ENCODE measurements at regions not wholly inside any gene's neighbourhood (a gene's known extent, or its start where the extent isn't known, plus 50 kb on each side); places are given as distances from the start of the nearest gene placed in this dataset.

DNA sequence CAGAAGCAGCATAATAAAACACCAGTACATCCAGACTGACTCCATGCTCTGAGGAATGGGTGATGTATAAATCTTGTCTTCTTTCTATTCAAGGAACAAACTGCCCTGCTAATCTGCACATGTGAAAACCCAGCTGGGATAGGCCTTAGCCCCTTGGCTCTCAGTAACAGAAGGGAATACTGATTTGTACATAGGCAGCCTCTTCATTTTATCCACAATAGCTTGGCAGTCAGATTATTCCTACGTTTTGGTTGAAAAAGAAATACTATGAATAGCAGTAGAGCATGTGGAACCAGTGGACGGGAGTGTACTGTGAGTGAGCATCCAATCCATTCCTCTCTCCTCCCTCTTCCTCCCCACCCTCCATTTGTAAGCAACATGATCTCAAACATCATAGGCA lies 113.5 kb upstream of the ARHGAP5 start:
- Histone ChIP-seq H2BK120ac (ENCODE audit: low read depth, low read length) (no peak overlapping the region), H4K5ac (ENCODE audit: low read depth, low read length) (no peak overlapping the region), H4K8ac (ENCODE audit: low read depth in 2 of 2, low read length in 2 of 2) (no peak overlapping the region), H3K23ac (ENCODE audit: low read depth, low read length) (no peak overlapping the region), H3K9me3 (ENCODE audit: control insufficient read depth, insufficient read depth, low read length) (no peaks in the 10 kb centered on the region), H2BK5ac (ENCODE audit: low read depth, low read length, poor library complexity, severe bottlenecking) (no peak overlapping the region), H2AK9ac (replicated peaks; ENCODE audit: low read depth, low read length, poor library complexity) (no peak overlapping the region), H3K4me3 (ENCODE audit: insufficient read depth, low read depth, low read length) (no peak overlapping the region), H2AFZ (replicated peaks; ENCODE audit: low read length, poor library complexity) (no peak overlapping the region), H2BK15ac (ENCODE audit: low read depth, low read length) (no peak overlapping the region), H3K4me1 (ENCODE audit: control insufficient read depth, insufficient read depth, low read length) (peaks cover 11% of the 10 kb centered on the region), H2AK5ac (ENCODE audit: low read depth, low read length) (peak overlapping the region; percentile 15; the same call in 1 of the 2 replicates), H3K18ac (ENCODE audit: low read depth, low read length) (no peak overlapping the region), H3K36me3 (ENCODE audit: control insufficient read depth, insufficient read depth, low read length) (no peaks in the 10 kb centered on the region), H3K14ac (replicated peaks; ENCODE audit: low read depth, low read length) (no peak overlapping the region), H4K91ac (ENCODE audit: insufficient read depth, low read depth, low read length) (no peak overlapping the region), H3K79me1 (ENCODE audit: low read depth in 1 of 2, low read length in 2 of 2) (no peaks in the 10 kb centered on the region), H2BK20ac (ENCODE audit: low read depth, low read length) (no peak overlapping the region), H3K27me3 (ENCODE audit: control insufficient read depth, insufficient read depth, low read length) (no peaks in the 10 kb centered on the region), H3K9me1 (ENCODE audit: insufficient read depth, low read length) (peaks cover 4% of the 10 kb centered on the region), H3K56ac (ENCODE audit: extremely low read depth, insufficient read depth, low read length) (no peak overlapping the region), H3K9ac (ENCODE audit: low read depth, low read length) (no peak overlapping the region), H3K4me2 (ENCODE audit: low read depth, low read length) (no peak overlapping the region), H3K4ac (ENCODE audit: low read depth, low read length) (no peak overlapping the region), H4K20me1 (ENCODE audit: insufficient read depth, low read length) (no peaks in the 10 kb centered on the region), H3K27ac (ENCODE audit: insufficient read depth, low read length) (no peak overlapping the region)
- in situ Hi-C loops (cut with MboI; ENCODE audit: low sequenced_read_pairs) (no loop called here), dilution Hi-C loops (cut with HindIII; ENCODE audit: low sequenced_read_pairs, unreplicated experiment) (no loop called here), intact Hi-C loops (cut with micrococcal nuclease) (no loop called here)
- no peak for ATAC-seq (ENCODE audit: low read depth)
- WGBS, 2 experiments (ENCODE audit: extremely low coverage in 2 of 2, insufficient read length in 1 of 2): no CpG with 5 or more reads among the region's 2 CpGs
- ChIA-PET POLR2A (ENCODE audit: unreplicated experiment) (no interaction called here), CTCF (no interaction called here)
- no peak for TF ChIP-seq NFE2L2 (IDR thresholded peaks at IDR 0.05; ENCODE audit: low read depth, low read length)
- TF ChIP-seq RAD21 (IDR thresholded peaks at IDR 0.05; ENCODE audit: low read length): no peak
- no peak for TF ChIP-seq FOS (IDR thresholded peaks at IDR 0.05; ENCODE audit: low read depth, low read length)
- TF ChIP-seq MAZ (IDR thresholded peaks at IDR 0.05; ENCODE audit: borderline replicate concordance, low read depth, low read length): no peak
- TF ChIP-seq RFX5 (IDR thresholded peaks at IDR 0.05; ENCODE audit: low read depth, low read length): no peak
- TF ChIP-seq, protein P1, sequence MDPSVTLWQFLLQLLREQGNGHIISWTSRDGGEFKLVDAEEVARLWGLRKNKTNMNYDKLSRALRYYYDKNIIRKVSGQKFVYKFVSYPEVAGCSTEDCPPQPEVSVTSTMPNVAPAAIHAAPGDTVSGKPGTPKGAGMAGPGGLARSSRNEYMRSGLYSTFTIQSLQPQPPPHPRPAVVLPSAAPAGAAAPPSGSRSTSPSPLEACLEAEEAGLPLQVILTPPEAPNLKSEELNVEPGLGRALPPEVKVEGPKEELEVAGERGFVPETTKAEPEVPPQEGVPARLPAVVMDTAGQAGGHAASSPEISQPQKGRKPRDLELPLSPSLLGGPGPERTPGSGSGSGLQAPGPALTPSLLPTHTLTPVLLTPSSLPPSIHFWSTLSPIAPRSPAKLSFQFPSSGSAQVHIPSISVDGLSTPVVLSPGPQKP (IDR thresholded peaks at IDR 0.05; ENCODE audit: borderline replicate concordance, low read depth, low read length): no peak
- TF ChIP-seq SMC3 (IDR thresholded peaks at IDR 0.05; ENCODE audit: low read depth, low read length): no peak
- TF ChIP-seq, protein P2, sequence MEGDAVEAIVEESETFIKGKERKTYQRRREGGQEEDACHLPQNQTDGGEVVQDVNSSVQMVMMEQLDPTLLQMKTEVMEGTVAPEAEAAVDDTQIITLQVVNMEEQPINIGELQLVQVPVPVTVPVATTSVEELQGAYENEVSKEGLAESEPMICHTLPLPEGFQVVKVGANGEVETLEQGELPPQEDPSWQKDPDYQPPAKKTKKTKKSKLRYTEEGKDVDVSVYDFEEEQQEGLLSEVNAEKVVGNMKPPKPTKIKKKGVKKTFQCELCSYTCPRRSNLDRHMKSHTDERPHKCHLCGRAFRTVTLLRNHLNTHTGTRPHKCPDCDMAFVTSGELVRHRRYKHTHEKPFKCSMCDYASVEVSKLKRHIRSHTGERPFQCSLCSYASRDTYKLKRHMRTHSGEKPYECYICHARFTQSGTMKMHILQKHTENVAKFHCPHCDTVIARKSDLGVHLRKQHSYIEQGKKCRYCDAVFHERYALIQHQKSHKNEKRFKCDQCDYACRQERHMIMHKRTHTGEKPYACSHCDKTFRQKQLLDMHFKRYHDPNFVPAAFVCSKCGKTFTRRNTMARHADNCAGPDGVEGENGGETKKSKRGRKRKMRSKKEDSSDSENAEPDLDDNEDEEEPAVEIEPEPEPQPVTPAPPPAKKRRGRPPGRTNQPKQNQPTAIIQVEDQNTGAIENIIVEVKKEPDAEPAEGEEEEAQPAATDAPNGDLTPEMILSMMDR (conservative IDR thresholded peaks at IDR 0.05; ENCODE audit: low read depth, low read length): no peak
- no peak for TF ChIP-seq BHLHE40 (IDR thresholded peaks at IDR 0.05; ENCODE audit: low read depth, low read length)
- TF ChIP-seq MAFK (IDR thresholded peaks at IDR 0.05; ENCODE audit: low read depth, low read length): no peak
- no peak for TF ChIP-seq RCOR1 (IDR thresholded peaks at IDR 0.05; ENCODE audit: insufficient replicate concordance, low read length)
- no peak for TF ChIP-seq MXI1 (IDR thresholded peaks at IDR 0.05; ENCODE audit: borderline replicate concordance, low read depth, low read length)
- TF ChIP-seq CEBPB (IDR thresholded peaks at IDR 0.05; ENCODE audit: low read depth, low read length): no peak
- TF ChIP-seq, protein P3, sequence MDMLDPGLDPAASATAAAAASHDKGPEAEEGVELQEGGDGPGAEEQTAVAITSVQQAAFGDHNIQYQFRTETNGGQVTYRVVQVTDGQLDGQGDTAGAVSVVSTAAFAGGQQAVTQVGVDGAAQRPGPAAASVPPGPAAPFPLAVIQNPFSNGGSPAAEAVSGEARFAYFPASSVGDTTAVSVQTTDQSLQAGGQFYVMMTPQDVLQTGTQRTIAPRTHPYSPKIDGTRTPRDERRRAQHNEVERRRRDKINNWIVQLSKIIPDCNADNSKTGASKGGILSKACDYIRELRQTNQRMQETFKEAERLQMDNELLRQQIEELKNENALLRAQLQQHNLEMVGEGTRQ (IDR thresholded peaks at IDR 0.05; ENCODE audit: low read depth, low read length): no peak
- TF ChIP-seq CHD1 (IDR thresholded peaks at IDR 0.05; ENCODE audit: low read depth, low read length): no peak
- no peak for TF ChIP-seq POLR2A (IDR thresholded peaks at IDR 0.05; ENCODE audit: low read depth, low read length)
- BruUV-seq (replicated peaks): no TSS peak
- DNase-seq: no peak
